ENCODE measurements at regions not wholly inside any gene's neighbourhood (a gene's known extent, or its start where the extent isn't known, plus 50 kb on each side); places are given as distances from the start of the nearest gene placed in this dataset.

GRCh38 chr16:72256398-72257066 lies 84.6 kb upstream of the PMFBP1 start:
- no peak overlapping the region for H3K4me3 ChIP-seq (ENCODE audit: low read depth, low read length)
- peak; percentile 92 for DNase-seq (ENCODE audit: low read depth)
- TF ChIP-seq CTCF (conservative IDR thresholded peaks at IDR 0.05; ENCODE audit: low read depth, low read length), result no peak

GRCh38 chr16:72255786-72256185 lies 83.8 kb upstream of the PMFBP1 start:
- H3K4me3 ChIP-seq (ENCODE audit: low read depth, low read length), result no peak overlapping the region
- no peak for DNase-seq (ENCODE audit: low read depth)
- no peak for TF ChIP-seq CTCF (conservative IDR thresholded peaks at IDR 0.05; ENCODE audit: low read depth, low read length)

GRCh38 chr16:72247821-72248253 lies 75.9 kb upstream of the PMFBP1 start:
- H3K4me3 ChIP-seq (ENCODE audit: low read depth, low read length), result no peak overlapping the region
- DNase-seq (ENCODE audit: low read depth), result no peak
- TF ChIP-seq CTCF (conservative IDR thresholded peaks at IDR 0.05; ENCODE audit: low read depth, low read length), result no peak

- DNase-seq (ENCODE audit: low read depth), result no peak
- TF ChIP-seq CTCF (conservative IDR thresholded peaks at IDR 0.05; ENCODE audit: low read depth, low read length), result no peak
- no peak overlapping the region for H3K4me3 ChIP-seq (ENCODE audit: low read depth, low read length)
These were observed 74.5 kb upstream of the PMFBP1 start for GRCh38 chr16:72246423-72246822.

- TF ChIP-seq CTCF (conservative IDR thresholded peaks at IDR 0.05; ENCODE audit: low read depth, low read length), result peak; percentile 43
- no peak overlapping the region for H3K4me3 ChIP-seq (ENCODE audit: low read depth, low read length)
- DNase-seq (ENCODE audit: low read depth), result no peak
These were observed 72.9 kb upstream of the PMFBP1 start for GRCh38 chr16:72244853-72245252.

- TF ChIP-seq CTCF (conservative IDR thresholded peaks at IDR 0.05; ENCODE audit: low read depth, low read length), result no peak
These were observed 71.7 kb upstream of the PMFBP1 start for GRCh38 chr16:72243621-72244020.

GRCh38 chr16:72242757-72243156 lies 70.8 kb upstream of the PMFBP1 start:
- no peak for TF ChIP-seq CTCF (conservative IDR thresholded peaks at IDR 0.05; ENCODE audit: low read depth, low read length)
- DNase-seq (ENCODE audit: low read depth), result no peak

More at GRCh38 chr16:72243621-72244020, 71.7 kb upstream of the PMFBP1 start:
- DNase-seq (ENCODE audit: low read depth), result no peak
- no peak overlapping the region for H3K4me3 ChIP-seq (ENCODE audit: low read depth, low read length)

More at GRCh38 chr16:72242757-72243156, 70.8 kb upstream of the PMFBP1 start:
- no peak overlapping the region for H3K4me3 ChIP-seq (ENCODE audit: low read depth, low read length)

All from epithelial cell of proximal tubule (primary cell).